ENCODE measurements at regions not wholly inside any gene's neighbourhood (a gene's known extent, or its start where the extent isn't known, plus 50 kb on each side); places are given as distances from the start of the nearest gene placed in this dataset.
"Not testable (repeated sequence)": the region's sequence is repeated elsewhere in the genome, so short reads cannot be mapped to it uniquely, and the experiment has no call there.

DNA sequence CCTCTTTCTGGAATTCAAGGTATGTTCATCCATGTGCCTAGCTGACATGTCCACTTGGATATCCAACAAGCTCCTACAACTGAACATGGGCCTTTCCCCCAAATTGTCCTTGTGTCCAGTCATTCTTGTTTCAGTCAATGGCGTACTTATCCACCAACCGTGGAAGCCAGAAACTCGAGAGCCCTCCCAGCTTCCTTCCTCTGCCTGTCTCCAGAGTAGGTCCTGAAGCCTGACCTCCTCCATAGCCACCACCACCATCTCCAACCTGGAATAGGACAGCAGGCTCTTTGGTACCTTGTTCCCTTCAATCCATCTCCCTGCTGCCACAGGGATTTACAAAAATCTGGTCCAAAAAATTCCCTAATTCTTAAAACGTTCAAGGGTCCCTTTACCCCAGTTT is 305.1 kb downstream of the RPS24 start:
- no peaks in the 10 kb centered on the region for H3K9me3 Mint-ChIP-seq (ENCODE audit: low read depth, unreplicated experiment)
- CTCF ChIA-PET: interaction anchor here (0.6 kb wide), 1 partner anchor 126 kb away, joined by 4 read pairs; no protein-coding TSS in a partner anchor
- TF ChIP-seq, protein P1, sequence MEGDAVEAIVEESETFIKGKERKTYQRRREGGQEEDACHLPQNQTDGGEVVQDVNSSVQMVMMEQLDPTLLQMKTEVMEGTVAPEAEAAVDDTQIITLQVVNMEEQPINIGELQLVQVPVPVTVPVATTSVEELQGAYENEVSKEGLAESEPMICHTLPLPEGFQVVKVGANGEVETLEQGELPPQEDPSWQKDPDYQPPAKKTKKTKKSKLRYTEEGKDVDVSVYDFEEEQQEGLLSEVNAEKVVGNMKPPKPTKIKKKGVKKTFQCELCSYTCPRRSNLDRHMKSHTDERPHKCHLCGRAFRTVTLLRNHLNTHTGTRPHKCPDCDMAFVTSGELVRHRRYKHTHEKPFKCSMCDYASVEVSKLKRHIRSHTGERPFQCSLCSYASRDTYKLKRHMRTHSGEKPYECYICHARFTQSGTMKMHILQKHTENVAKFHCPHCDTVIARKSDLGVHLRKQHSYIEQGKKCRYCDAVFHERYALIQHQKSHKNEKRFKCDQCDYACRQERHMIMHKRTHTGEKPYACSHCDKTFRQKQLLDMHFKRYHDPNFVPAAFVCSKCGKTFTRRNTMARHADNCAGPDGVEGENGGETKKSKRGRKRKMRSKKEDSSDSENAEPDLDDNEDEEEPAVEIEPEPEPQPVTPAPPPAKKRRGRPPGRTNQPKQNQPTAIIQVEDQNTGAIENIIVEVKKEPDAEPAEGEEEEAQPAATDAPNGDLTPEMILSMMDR (IDR thresholded peaks at IDR 0.05; ENCODE audit: unreplicated experiment): no peak
- intact Hi-C loops (cut with micrococcal nuclease; ENCODE audit: unreplicated experiment): no loop called here
- H3K36me3 Mint-ChIP-seq (ENCODE audit: insufficient read depth, unreplicated experiment): no peaks in the 10 kb centered on the region
- DNase-seq: no peak
- peaks cover 85% of the 10 kb centered on the region for H3K27me3 Mint-ChIP-seq (ENCODE audit: unreplicated experiment)
- no TSS peak for BruUV-seq (replicated peaks)
- no peaks in the 10 kb centered on the region for H3K4me1 Mint-ChIP-seq (ENCODE audit: low read depth, unreplicated experiment)
- H3K4me3 Mint-ChIP-seq (ENCODE audit: low read depth, unreplicated experiment): no peak overlapping the region
- H3K27ac Mint-ChIP-seq (ENCODE audit: unreplicated experiment): no peak overlapping the region

DNA sequence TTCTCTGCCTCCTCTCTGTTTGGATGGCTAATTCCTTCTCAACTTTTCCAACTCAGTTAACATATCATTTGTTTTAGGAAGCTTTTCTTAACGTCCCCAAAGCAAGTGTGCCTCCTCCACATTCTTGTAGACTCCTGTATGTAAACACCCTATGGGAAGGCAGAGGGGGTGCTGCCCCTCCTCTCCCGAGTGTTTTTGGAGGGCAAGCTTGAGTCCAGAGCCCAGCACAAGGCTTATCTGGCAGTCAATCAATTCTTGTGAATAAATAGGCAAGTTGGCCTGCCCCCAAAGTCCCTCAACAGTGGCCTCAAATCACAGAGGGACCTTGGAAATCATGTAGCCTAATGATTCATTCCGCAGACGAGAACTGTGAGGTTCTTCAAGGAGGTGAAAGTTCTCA is 305.6 kb downstream of the RPS24 start:
- intact Hi-C loops (cut with micrococcal nuclease; ENCODE audit: unreplicated experiment): no loop called here
- Mint-ChIP-seq H3K27me3 (ENCODE audit: unreplicated experiment) (peaks cover 85% of the 10 kb centered on the region), H3K4me3 (ENCODE audit: low read depth, unreplicated experiment) (no peak overlapping the region), H3K9me3 (ENCODE audit: low read depth, unreplicated experiment) (no peaks in the 10 kb centered on the region), H3K36me3 (ENCODE audit: insufficient read depth, unreplicated experiment) (no peaks in the 10 kb centered on the region), H3K4me1 (ENCODE audit: low read depth, unreplicated experiment) (no peaks in the 10 kb centered on the region), H3K27ac (ENCODE audit: unreplicated experiment) (no peak overlapping the region)
- CTCF ChIA-PET: no interaction called here
- no TSS peak for BruUV-seq (replicated peaks)
- TF ChIP-seq, protein P1 (IDR thresholded peaks at IDR 0.05; ENCODE audit: unreplicated experiment): no peak
- DNase-seq: no peak

DNA sequence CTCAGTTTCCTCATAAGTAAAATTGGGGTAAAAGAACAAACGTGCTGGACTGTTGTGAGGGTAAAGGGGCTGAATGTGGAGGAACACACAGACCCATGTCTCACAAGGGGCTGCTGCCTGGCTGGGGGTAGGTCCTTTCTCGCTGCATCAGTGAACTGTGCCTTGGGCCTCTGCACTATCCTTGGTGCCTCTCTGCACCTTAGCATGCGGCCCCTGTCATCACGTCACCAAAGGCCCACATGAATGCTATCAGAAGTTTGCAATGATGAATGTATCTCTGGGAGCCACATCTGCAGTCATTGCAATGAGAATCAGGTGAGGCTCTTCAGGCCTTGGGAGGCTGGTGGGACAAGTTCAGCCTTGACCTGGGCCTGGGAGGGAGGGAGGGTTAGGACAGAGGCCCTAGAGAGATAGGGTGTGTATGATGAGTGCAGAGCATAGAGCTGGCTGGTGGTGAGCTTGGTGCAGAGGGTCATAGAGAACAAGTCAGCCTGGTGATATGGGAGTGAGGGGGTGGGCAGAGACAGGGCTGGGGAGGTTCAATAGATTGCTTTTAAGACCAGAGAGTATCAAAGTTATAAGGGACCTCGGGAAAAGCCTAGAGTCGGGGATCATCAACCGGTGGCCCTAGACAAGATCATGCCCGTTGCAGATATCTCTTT is 308.4 kb downstream of the RPS24 start:
- BruUV-seq (replicated peaks): no TSS peak

DNA sequence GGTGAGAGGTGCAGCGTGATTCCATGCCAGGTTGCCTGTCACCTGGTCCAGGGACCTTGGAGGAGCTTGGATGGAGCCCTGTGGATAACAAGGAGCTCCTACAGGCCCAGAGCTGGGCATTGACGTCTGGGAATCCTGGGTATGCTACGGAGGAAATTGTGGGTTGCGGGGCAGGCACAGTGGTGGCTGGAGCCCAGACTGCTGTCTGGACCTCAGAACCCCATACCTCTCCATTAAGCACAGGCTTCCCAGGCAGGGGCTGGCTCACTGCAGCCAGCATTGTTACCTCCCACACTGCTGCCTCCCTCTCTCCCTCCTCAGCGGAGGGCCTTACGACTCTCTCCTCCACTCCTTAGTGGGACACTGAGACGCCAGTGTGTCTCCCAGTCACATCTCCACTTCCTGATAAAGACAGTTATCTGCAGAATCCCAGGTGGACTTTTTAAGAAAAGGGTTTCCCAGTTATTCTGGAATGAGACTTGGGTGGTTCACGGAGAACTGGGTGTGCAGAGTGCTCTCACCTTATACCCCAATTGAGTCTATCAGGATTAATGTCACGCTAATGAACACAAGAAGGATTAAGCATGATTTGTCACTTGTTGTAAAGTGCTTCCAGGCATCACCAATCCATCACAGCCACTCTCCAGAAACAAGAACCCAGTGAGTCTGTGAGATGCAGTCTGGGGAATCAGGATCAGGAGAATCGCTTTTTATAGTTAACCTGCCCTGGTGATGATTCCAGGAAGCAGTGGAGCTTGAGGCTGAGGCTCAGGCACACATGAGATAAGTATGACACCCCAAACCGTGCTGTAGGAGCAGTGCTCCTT is 309.4 kb downstream of the RPS24 start:
- no TSS peak for BruUV-seq (replicated peaks)
- Mint-ChIP-seq H3K4me3 (ENCODE audit: low read depth, unreplicated experiment) (no peak overlapping the region), H3K4me1 (ENCODE audit: low read depth, unreplicated experiment) (no peaks in the 10 kb centered on the region), H3K27me3 (ENCODE audit: unreplicated experiment) (peaks cover 86% of the 10 kb centered on the region), H3K9me3 (ENCODE audit: low read depth, unreplicated experiment) (no peaks in the 10 kb centered on the region), H3K27ac (ENCODE audit: unreplicated experiment) (no peak overlapping the region), H3K36me3 (ENCODE audit: insufficient read depth, unreplicated experiment) (no peaks in the 10 kb centered on the region)
- DNase-seq: no peak
- intact Hi-C loops (cut with micrococcal nuclease; ENCODE audit: unreplicated experiment): no loop called here
- CTCF ChIA-PET: no interaction called here
- TF ChIP-seq, protein P1 (IDR thresholded peaks at IDR 0.05; ENCODE audit: unreplicated experiment): no peak

More for the DNA sequence above, 308.4 kb downstream of the RPS24 start:
- TF ChIP-seq, protein P1 (IDR thresholded peaks at IDR 0.05; ENCODE audit: unreplicated experiment): no peak
- no peaks in the 10 kb centered on the region for H3K9me3 Mint-ChIP-seq (ENCODE audit: low read depth, unreplicated experiment)
- H3K4me1 Mint-ChIP-seq (ENCODE audit: low read depth, unreplicated experiment): no peaks in the 10 kb centered on the region
- no peaks in the 10 kb centered on the region for H3K36me3 Mint-ChIP-seq (ENCODE audit: insufficient read depth, unreplicated experiment)
- H3K4me3 Mint-ChIP-seq (ENCODE audit: low read depth, unreplicated experiment): no peak overlapping the region
- CTCF ChIA-PET: no interaction called here
- intact Hi-C loops (cut with micrococcal nuclease; ENCODE audit: unreplicated experiment): no loop called here
- DNase-seq: no peak
- H3K27ac Mint-ChIP-seq (ENCODE audit: unreplicated experiment): no peak overlapping the region
- H3K27me3 Mint-ChIP-seq (ENCODE audit: unreplicated experiment): peaks cover 86% of the 10 kb centered on the region

DNA sequence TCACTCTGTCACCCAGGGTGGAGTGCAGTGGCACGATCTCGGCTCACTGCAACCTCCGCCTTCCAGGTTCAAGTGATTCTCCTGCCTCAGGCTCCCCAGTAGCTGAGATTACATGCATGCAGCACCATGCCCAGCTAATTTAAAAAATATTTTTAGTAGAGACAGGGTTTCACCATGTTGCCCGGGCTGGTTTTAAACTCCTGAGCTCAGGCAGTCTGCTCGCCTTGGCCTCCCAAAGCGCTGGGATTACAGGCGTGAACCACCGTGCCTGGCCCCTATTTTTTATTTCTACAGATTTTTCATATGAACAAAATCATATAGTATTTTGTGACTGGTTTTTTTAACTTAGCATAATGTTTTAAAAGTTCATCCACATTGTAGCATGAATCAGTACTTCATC is 310.6 kb downstream of the RPS24 start:
- BruUV-seq (replicated peaks); CTCF ChIA-PET; H3K27ac Mint-ChIP-seq (ENCODE audit: unreplicated experiment); H3K36me3 Mint-ChIP-seq (ENCODE audit: insufficient read depth, unreplicated experiment); H3K4me1 Mint-ChIP-seq (ENCODE audit: low read depth, unreplicated experiment); DNase-seq; H3K9me3 Mint-ChIP-seq (ENCODE audit: low read depth, unreplicated experiment); intact Hi-C loops (cut with micrococcal nuclease; ENCODE audit: unreplicated experiment); H3K4me3 Mint-ChIP-seq (ENCODE audit: low read depth, unreplicated experiment): not testable (repeated sequence)
- H3K27me3 Mint-ChIP-seq (ENCODE audit: unreplicated experiment): peaks cover 86% of the 10 kb centered on the region

DNA sequence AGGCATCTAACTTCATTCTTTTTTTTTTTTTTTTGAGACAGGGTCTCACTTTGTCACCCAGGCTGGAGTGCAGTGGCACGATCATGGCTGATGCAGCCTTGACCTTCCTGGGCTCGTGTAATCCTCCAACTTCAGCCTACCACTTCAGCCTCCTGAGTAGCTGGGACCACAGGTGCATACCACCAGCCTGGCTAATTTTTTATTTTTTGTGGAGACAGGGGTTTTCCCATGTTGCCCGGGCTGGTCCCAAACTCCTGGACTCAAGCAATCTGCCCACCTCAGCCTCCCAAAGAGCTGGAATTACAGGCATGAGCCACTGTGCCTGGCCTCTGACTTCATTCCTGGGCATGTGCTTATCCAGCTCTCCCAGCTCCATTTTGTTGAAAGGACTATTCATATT is 311.9 kb downstream of the RPS24 start:
- H3K36me3 Mint-ChIP-seq (ENCODE audit: insufficient read depth, unreplicated experiment); DNase-seq; H3K27ac Mint-ChIP-seq (ENCODE audit: unreplicated experiment); intact Hi-C loops (cut with micrococcal nuclease; ENCODE audit: unreplicated experiment); H3K4me1 Mint-ChIP-seq (ENCODE audit: low read depth, unreplicated experiment); CTCF ChIA-PET; H3K9me3 Mint-ChIP-seq (ENCODE audit: low read depth, unreplicated experiment); H3K4me3 Mint-ChIP-seq (ENCODE audit: low read depth, unreplicated experiment); BruUV-seq (replicated peaks): not testable (repeated sequence)
- peaks cover 93% of the 10 kb centered on the region for H3K27me3 Mint-ChIP-seq (ENCODE audit: unreplicated experiment)
